ENCODE measurements at regions not wholly inside any gene's neighbourhood (a gene's known extent, or its start where the extent isn't known, plus 50 kb on each side); places are given as distances from the start of the nearest gene placed in this dataset.
"Not testable (repeated sequence)": the region's sequence is repeated elsewhere in the genome, so short reads cannot be mapped to it uniquely, and the experiment has no call there.

DNA sequence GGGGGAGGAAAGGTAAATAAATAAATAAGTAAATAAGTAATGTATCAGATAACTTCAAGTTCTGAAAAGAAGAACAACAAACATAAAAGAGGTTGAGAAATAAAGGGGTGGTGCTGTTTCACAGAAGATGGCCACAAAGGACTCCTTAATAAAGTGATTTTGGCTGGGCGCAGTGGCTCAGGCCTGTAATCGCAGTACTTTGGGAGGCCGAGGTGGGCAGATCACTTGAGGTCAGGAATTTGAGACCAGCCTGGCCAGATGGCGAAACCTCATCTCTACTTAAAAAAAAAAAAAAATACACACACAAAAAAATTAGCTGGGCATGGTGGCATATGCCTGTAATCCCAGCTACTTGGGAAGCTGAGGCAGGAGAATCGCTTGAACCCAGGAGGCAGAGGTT lies 315.5 kb downstream of the MIAT start:
- not testable (repeated sequence) for DNase-seq (ENCODE audit: low read depth)

DNA sequence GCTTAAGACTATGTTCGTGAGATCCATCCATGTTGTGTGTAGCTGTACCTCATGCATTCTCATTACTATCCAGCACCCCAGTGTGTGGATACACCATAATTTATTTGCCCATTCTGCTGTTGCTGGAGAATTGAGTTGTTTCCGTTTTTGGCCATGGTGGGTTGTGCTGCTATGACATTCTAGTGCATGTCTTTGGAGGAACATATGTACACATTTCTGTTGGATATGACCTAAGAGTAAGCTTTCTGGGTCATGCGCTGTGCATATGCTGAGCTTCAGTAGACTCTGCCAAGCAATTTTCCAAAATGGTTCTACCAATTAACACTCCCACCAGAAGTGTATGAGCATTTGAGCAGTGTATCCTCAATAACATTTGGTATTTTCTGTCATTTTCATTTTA lies 316.6 kb downstream of the MIAT start:
- no peak for DNase-seq (ENCODE audit: low read depth)

DNA sequence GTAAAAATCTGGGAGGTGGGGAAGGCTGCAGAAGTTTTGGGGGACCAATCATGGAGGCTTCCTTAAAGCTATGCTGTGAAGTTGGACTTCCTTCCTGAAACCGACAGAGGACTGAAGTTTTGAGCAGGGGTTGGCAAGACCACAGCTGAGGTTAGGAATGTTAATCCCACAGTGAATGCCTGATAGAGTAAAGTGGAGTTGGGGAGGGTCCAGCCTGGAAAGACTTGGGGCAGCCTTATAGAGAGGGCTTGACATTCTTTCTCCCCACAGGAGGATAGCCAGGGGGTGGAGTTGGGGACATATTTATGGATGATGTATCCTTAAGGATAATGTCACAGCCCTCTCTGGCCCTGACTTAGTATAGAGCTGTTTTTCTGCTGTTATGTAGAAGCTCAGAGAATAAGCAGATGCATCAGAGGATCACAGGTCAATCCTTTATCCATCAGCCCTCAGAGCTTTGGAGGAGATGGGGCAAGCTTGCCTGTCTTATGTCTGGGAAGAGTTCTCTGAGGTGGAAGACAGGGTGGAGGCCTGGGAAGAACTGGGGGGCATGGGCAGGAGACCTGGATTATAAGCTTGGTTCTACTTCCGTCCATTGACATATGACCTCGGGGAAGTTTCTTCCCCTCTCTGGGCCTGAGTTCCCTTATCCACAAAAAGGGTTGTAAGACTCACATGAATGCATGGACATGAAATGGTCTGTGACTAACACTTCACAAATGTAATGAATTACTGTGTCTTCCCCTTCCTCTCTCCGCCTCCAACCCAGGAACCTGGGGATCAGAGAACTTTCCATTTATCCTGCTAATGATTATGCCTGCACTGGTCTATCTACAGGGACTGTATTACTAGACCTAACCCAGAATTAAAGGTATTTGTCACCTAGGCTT lies 317.8 kb downstream of the MIAT start:
- no peak for DNase-seq (ENCODE audit: low read depth)

DNA sequence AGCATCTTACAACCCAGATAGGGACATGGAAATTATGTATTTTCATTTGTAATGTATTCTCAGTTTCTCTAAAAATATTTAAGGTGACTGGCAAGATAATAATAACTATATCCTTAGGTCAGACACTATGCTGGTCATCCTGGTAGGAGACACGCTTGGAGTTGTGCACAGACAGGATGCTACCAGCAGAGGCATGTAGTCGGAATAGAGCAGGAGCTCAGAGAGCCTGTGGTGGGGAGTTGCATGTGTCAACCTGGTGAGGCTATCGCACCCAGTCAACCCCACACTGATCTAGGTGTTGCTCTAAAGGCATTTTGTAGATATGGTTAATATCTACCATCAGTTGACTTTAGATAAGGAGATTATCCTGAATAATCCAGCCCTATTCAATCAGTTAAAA lies 318.5 kb downstream of the MIAT start:
- no peak for DNase-seq (ENCODE audit: low read depth)

DNA sequence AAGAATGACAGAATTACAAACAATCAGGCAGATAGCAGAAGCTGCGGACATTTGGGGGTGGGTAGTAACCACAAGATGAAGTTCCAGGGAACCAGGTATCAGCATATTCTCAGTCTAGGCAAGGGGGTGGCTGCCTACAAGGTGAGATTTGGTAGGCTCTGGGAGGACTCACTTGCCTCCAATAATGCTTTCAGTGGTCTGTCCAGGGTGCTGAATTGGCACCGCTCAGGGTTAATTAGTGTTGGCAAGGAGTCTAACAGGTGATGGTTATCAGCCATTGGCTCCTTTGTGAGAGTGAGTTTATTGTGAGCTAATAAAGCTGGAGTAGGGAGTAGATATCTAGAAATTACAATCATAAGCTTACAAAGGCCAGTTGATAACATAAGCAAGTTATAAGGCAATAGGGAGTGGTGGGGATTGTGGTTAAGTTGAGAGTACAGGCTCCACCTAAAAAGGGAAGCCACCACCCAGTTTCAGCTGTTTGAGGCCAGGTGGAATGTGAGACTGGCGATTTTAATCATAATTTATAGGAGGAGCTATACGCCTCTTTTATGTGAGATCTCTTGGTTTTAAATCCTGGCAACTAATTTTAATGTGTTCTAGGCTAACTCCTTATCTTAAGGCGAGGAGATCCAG lies 320.5 kb downstream of the MIAT start:
- no peak for DNase-seq (ENCODE audit: low read depth)

DNA sequence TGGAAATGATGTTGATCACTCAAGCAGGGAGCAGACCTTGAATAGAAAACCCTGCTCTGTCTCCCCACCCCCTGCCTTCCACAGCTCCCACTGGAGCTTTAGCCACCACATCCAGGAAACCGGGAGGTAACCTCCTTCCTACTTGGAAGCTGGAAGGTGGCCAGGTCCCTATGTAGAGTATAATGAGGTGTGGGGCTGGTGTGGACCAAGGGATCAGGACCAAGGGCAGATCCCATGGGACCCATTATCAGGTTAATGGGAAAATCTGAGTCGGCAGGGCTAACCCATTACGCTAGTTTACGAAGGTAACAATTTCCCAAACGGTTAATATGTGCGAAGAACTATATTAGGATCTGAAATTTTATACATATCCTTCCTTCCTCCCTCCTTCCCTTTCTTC lies 321.9 kb downstream of the MIAT start:
- DNase-seq (ENCODE audit: low read depth), result no peak

DNA sequence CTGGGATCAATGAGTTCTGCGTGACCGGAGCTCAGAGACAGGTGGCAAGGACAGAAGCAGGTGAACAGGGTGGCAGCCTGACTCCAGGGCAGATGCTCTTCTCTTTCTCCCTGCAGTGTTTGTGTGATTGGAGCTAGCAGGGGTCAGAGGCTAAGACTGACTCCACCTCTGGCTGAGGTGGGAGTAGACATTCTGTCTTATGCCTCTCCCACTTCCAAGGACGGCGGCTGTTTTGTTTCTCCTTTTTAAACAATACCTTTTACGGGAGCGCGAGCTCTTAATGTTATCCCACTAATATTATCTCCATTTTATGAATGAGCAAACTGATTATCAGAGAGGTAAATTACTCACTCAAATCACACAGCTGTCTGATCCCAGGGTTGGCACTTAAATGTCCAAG lies 323.7 kb downstream of the MIAT start:
- no peak for DNase-seq (ENCODE audit: low read depth)

DNA sequence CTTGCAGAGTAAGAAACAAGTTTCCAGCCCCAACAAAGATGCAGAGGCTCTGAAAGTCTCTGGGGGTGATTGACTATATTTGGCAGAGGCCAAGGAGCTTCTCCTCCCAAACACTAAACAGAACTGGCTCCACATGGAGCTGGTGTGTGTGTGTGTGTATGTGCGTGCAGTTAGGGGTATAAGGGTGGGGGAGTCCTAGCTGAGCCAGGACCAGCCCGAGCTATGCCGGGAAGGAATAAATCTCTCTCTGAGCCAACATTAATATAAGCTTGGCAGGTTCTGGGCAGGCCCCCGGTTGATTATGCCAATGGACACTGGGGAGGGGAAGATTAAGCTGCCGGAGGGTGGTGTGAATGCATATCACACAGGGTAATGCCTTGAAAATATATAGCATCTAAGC lies 324.2 kb downstream of the MIAT start:
- DNase-seq (ENCODE audit: low read depth), result no peak

DNA sequence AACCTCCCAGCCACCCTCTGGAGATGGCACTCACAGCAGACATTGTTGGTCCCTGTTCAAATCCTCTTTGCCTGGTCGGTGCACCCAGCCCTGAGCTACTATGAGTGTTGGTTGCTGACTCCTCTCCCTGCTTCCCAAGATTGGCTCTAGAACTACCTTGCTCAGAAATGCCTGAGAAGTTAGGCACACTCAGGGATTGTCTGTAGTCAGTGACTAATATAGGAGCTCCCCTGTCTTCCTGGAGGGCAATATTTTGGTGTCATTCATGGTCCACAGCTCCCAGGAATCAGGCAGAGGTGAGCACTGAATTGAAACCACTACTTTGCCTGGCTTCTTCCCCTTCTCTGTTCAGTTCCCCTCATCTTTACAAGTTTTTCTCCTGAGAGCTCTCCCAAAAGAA lies 325.9 kb downstream of the MIAT start:
- DNase-seq (ENCODE audit: low read depth), result no peak

DNA sequence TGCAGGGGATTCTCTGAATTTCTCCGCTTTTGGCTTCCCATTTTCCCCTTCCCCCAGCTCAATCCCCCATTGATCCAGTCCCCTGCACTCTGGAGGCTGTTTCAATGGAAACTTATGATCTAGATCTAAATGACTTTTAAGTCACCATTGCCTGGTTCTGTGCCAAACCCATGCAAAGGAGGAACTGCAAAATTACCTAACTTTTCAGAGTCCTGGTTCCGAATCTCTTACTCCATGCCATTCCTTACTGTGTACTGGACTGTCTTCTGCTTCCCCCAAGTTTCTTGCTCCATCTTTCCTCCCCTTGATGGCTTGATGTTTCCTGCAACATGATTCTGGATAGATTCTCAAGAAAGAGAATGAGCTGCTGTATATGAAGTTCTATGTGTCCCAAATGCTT lies 327.8 kb downstream of the MIAT start:
- DNase-seq (ENCODE audit: low read depth), result no peak

DNA sequence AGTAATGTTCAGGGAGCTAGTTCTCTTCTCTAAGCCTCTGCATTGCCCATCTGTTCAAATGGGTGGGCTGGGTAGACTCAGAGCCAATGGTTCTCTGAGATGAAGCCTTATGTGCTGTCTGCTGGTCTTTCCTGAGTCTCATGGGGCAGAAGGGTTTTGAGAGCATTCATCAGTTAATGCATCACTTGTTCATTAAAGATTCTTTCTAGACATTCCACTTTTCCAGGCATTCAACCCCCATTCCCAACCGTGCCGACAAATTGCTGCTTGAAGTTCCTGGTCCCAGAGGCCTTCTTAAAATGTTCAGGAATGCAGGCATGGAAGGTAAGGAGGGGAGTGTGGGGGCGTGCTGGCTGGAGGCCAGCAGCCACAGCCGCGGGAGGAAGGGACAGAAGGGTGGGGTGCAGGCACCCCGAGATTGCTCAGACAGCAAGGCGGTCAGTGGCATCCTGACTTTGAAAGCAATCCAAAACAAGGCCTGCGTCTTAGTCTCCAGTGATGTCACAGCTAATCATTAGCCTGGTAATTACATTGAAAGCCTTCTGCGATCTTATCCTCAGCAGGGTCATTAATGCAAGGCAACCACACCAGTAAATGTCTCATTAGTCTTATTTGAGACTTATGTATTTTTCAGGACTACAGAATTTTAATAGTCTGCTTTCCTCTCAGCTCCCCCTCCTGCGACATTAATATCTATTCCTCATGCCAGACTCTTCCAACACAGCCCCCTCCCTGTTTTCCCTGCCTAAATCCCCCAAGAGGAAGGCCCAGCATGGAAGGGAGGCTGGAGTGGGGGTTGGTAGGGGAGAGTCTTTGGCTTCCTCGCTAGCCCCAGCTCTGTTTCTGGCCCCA lies 328.8 kb downstream of the MIAT start:
- no peak for DNase-seq (ENCODE audit: low read depth)

DNA sequence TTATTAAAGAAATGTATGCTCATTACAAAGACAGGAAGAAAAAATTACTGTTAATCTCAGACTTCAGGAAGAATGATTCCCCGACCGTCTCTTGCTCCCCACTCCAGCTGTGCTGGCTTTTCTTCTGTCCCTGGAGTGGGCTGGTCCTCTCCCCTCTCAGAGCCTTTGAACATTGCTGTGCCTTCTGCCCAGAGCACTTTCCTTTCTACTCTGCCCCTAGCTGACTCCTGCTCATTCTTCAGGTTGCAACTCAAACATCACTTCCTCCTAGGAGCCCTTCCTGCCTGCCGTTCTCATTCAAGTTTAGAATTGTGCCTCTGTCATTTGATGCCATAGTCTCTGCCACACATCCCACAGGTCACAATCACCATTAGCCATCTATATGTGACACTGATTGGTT lies 329.5 kb downstream of the MIAT start:
- no peak for DNase-seq (ENCODE audit: low read depth)

DNA sequence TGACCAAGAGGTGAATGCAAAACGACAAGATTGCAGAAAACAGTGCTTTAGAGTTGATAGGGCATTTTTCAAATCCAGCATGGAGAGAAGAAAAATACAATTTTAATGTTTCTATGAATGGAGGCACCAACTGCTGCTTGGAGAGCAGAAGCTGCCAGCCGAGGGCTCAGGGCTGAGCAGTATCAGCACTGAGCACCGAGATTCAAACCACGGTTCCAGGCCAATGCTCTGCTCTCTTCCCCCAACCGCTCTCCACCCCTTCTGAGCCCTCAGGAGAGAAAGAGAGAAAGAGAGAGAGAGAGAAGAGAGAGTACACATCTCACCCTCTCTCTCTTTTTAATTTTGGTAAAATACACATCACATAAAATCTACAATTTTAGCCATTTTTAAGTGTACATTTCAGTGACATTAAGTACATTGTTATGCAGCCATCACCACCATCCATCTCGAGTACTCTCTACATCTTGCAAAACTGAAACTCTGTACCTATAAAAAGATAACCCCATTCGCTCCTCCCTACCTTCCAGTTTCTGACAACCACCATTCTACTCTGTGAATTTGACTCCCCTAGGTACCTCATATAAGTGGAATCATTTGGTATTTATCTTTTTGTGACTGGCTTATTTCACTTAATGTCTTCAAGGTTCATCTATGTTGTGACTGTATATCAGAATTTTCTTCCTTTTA lies 333.3 kb downstream of the MIAT start:
- DNase-seq (ENCODE audit: low read depth), result no peak

DNA sequence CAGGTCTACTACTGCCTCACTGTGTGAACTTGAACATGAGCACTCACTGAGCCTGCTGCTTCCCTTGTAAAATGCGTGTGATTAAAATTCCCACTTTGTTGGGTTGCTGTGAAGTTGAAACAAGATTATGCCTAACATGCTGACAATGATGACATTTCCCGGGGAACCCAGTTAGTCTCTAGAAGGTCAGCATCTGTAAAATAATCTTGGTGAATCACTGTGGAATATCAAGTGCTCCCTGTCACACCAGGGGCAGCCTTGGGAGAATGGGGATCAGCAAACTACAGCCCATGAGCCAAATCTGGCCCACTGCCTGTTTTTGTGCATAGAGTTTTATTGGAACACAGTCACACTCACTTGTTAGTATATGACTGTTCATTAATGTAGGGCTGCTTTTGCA lies 335.2 kb downstream of the MIAT start:
- DNase-seq (ENCODE audit: low read depth), result no peak

DNA sequence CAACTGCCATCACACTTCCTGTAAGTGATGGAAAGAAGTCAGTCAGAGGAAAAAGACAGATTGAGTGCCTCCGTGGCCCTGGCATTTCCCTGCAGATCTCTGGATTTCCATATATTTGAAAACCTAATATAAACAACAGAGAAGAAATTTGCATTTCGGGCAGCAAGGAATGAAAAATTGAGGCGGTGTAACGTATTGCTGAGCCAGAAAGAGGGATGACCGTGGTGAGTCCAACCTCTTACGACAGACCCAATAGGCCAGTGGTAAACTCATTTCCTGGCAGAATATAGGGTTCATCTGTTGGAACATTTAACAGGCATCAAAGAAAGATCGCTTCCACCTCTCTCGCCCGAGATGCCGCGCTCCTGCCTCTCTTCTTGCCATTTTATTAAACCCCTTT lies 336.5 kb downstream of the MIAT start:
- no peak for DNase-seq (ENCODE audit: low read depth)

DNA sequence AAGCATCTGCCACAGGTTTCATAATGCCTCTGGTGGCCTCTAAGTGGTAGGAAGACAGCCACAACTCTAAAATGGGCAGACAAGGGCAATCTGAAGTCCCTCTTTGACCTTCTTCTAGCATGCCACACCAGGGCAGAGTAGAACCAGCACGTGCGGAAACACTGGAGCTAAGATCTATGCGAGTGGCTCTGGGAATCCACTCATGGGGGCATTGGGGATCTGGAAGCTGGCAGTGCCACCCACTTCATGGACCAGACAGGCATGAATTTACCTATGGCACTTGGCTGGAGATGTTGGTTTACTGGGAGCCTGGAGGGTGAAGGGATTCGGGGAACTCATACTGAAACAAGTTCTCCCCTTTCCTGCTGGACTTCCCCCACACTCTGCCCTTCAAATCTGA lies 337.4 kb downstream of the MIAT start:
- DNase-seq (ENCODE audit: low read depth), result no peak

DNA sequence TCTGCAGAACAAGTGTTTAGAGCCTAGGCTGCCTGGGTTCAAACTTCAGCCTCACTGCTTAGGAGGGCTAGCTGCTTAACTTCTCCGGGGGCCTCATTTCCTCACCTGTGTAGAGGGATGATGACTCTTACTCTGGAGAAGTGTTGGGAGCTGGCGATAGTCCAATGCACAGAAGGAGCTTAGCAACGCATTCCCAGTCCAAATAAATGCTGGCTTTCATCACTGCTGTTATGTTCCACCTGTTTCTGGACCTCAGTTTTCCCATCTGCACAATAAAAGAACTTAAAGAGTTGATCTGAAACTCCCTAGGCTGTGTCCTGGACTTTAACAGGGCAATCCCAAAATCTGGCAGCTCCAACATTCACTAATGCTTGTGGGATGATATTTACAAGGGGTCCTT lies 337.8 kb downstream of the MIAT start:
- no peak for DNase-seq (ENCODE audit: low read depth)

DNA sequence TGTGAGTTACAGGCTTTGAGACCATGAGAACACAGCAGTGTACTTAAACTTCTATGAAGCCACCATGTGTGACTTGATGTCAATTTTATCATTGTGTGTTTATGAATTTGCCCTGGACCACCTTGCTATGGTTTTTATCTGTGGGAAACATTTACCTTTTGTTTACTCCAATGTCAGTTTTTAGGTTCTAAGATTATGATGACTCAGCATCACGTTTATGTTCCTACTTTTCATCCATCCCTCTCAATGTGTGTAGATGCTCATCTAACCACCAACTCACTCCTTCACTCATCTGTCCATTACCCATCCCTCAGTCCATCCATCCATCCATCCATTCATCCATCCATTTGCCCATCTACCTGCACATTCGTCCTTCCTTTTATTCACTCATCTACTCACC lies 338.8 kb downstream of the MIAT start:
- DNase-seq (ENCODE audit: low read depth), result no peak

DNA sequence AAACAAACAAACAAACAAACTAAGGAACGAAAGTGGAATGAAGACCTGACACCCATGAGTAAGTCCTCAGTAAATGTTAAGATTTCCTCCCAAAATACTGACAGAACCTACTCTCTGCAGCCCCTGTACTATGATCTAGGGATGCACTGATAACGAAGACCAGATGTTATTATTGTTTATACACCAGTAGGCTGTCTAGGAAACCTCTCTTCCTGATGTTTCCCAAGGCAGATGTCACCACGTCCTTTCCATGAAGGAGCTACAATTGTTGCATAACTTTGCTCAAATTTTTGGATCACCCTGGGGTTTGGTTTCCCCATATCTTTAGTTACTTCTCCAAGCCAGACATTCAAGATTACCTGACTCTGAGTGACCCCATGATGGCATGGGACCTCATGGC lies 340.7 kb downstream of the MIAT start:
- DNase-seq (ENCODE audit: low read depth), result no peak

DNA sequence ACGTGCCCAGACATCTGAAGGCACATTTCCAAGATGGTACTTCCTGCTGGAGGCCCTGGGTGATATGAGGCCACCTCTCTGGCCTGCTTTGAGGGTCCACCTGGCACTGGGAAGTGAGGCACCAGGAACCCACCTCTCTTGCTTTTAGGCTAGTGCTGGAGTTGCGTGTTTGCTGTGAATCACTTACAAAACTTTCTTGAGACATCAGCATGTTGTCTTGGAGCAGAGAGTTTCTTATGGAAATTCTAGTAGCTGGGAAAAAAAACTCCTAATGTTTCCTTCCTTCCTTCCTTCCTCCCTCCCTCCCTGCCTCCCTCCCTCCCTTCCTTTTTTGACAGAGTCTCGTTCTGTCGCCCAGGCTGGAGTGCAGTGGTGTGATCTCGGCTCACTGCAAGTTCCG lies 341.3 kb downstream of the MIAT start:
- no peak for DNase-seq (ENCODE audit: low read depth)

DNA sequence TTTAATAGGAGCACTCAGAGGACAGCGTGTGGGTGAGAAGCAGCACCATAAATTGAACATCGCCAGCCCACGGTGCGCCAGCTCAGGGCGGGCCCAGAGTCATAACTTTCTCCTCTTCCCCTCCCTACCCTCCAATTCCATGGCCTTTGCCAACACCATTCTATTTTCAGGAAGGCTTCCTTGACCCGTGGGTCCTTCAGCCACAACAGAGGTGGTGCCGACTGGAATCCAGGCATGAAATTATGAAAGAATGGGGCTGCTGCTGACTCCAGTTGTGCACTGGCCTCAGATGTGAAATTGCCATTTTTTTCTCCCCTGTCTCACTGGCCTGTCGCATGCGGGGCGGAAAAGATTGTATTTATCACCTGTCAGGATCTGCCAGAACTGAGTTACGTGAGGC lies 345.9 kb downstream of the MIAT start:
- DNase-seq (ENCODE audit: low read depth), result no peak

DNA sequence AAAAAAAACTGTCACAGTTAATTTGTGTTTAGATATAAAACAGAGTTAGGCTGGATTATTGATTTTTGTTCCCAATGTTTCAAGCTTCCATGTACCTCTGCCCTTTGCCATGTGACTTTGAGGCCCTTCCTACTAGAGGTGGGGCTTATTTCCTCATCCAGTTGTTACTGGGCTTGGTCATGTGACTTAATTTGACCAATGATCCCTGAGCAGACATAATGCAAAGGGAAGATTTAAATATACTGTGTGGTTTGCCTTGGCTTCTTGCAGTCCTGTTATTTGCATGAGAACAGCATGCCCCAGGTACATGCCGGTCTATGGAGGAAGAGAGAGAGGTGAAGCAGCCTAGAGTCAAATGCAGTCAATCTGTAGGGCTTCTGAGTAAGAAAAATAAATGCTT lies 347.0 kb downstream of the MIAT start:
- no peak for DNase-seq (ENCODE audit: low read depth)

Measured in activated T-cell treated with anti-CD3 and anti-CD28 coated beads for 24 hours (primary cell).